HEK293T (cell line): ENCODE measurements at regions not wholly inside any gene's neighbourhood (a gene's known extent, or its start where the extent isn't known, plus 50 kb on each side); places are given as distances from the start of the nearest gene placed in this dataset.

Source experiments
- FOXK2 ChIP-seq: fragments of 450-650 bp; IDR thresholded peaks from 2 replicates; pipeline ENCODE4 v1.6.1; 2016; ENCODE audit warnings: mild to moderate bottlenecking
- FOXM1 ChIP-seq: fragments of 450-650 bp; IDR thresholded peaks from 2 replicates; pipeline ENCODE4 v1.6.1; 2017; ENCODE audit warnings: mild to moderate bottlenecking, borderline replicate concordance
- NFRKB ChIP-seq: fragments of 450-650 bp; IDR thresholded peaks from 2 replicates; pipeline ENCODE4 v1.6.1; 2016; ENCODE audit warnings: mild to moderate bottlenecking, moderate library complexity
- SP1 ChIP-seq: fragments of 450-650 bp; IDR thresholded peaks from 2 replicates; pipeline ENCODE4 v1.6.1; 2017
- SUZ12 ChIP-seq: fragments of 450-650 bp; IDR thresholded peaks from 2 replicates; pipeline ENCODE4 v1.6.1; 2016; ENCODE audit warnings: mild to moderate bottlenecking
- TARDBP ChIP-seq: fragments of 450-650 bp; IDR thresholded peaks from 2 replicates; pipeline ENCODE4 v1.6.1; 2016

- TF ChIP-seq NFRKB (no peak), SUZ12 (no peak), FOXM1 (no peak), SP1 (no peak), FOXK2 (no peak), TARDBP (no peak)
Measured at GRCh38 chr10:89853781-89854191, 152.4 kb downstream of the KIF20B start.
